GM21529 (cell line): ENCODE measurements at regions not wholly inside any gene's neighbourhood (a gene's known extent, or its start where the extent isn't known, plus 50 kb on each side); places are given as distances from the start of the nearest gene placed in this dataset.
"Not testable (repeated sequence)": the region's sequence is repeated elsewhere in the genome, so short reads cannot be mapped to it uniquely, and the experiment has no call there.

Experiments used
- ATAC-seq: cut with Tn5 transposase; IDR thresholded peaks from one replicate; pipeline ENCODE4 v1.9.1; 2021; ENCODE audit not compliant: unreplicated experiment

GRCh38 chr20:30295396-30295795 is 962.1 kb upstream of the DEFB115 start:
- ATAC-seq, result not testable (repeated sequence)

- not testable (repeated sequence) for ATAC-seq
These were observed 961.5 kb upstream of the DEFB115 start for GRCh38 chr20:30295967-30296366.

- ATAC-seq, result not testable (repeated sequence)
These were observed 959.4 kb upstream of the DEFB115 start for GRCh38 chr20:30297878-30298595.

- ATAC-seq, result not testable (repeated sequence)
These were observed 957.2 kb upstream of the DEFB115 start for GRCh38 chr20:30300220-30300642.

DNA sequence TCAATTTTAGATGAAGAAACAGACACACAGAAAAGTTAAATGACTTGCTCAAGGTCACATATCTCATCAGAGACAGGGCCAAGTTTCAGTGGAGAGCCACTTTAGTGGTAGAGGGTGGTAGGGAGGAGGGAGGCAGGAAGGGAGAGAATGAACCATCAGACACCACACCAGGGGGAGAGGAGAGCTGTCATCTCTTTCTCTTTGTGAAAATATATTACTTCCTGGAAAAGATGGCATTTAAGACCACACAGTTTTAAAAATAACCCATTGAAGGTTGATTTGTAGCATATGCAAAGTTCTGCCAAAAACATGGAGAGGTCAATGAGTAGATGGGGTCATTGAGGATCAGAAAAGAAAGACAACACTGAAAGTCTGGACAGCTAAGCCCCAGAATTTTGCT is 954.7 kb upstream of the DEFB115 start:
- not testable (repeated sequence) for ATAC-seq

- ATAC-seq, result not testable (repeated sequence)
These were observed 947.5 kb upstream of the DEFB115 start for GRCh38 chr20:30309938-30310337.

GRCh38 chr20:30310385-30310784 is 947.1 kb upstream of the DEFB115 start:
- not testable (repeated sequence) for ATAC-seq

GRCh38 chr20:30312220-30312619 is 945.2 kb upstream of the DEFB115 start:
- ATAC-seq, result not testable (repeated sequence)

- not testable (repeated sequence) for ATAC-seq
These were observed 943.8 kb upstream of the DEFB115 start for GRCh38 chr20:30313660-30314059.

- ATAC-seq, result not testable (repeated sequence)
These were observed 941.4 kb upstream of the DEFB115 start for GRCh38 chr20:30316063-30316462.

GRCh38 chr20:30316532-30317299 is 940.7 kb upstream of the DEFB115 start:
- not testable (repeated sequence) for ATAC-seq

- ATAC-seq, result not testable (repeated sequence)
These were observed 923.7 kb upstream of the DEFB115 start for GRCh38 chr20:30333744-30334143.

- ATAC-seq, result not testable (repeated sequence)
These were observed 919.9 kb upstream of the DEFB115 start for GRCh38 chr20:30337556-30337955.

DNA sequence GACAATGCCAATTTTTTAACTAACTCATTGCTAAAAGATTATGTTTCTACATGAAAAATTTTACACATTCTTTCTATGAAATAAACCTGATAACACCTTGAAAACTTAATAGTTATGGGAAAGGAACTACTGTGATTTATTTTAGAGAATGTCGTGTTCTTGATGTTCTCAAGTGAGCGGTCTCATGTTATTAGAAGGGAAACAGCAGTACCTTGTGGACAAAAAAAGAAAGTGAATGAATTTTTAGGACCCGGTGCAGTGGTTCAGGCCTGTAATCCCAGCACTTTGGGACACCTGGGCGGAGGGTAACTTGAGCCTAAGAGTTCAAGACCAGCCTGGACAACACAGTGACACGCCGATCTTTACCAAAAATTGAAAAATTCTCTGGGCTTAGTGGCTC is 908.5 kb upstream of the DEFB115 start:
- not testable (repeated sequence) for ATAC-seq

GRCh38 chr20:30356854-30357467 is 900.5 kb upstream of the DEFB115 start:
- not testable (repeated sequence) for ATAC-seq

DNA sequence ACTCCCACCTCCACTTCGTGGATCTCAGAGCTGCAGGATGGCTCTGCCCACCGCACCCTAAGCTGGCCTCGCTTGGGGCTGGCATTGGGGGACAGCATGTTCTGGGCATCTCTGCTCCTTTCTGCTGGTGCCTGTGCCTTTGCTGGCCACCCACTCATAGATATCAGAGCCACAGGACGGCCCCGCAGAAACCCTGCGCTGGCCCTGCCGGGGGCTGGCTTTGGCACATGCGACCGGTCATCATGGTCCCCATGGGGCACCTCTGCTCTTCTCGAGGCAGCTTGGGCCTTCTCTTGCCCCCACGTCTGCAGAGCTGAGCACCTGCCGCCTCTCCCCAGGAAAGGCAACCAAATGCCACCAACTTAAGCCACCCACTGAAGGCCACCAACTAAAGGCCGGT is 895.7 kb upstream of the DEFB115 start:
- ATAC-seq, result not testable (repeated sequence)

GRCh38 chr20:30376430-30376766 is 881.1 kb upstream of the DEFB115 start:
- ATAC-seq, result not testable (repeated sequence)

GRCh38 chr20:30376767-30377658 is 880.5 kb upstream of the DEFB115 start:
- peak; percentile 79 for ATAC-seq

DNA sequence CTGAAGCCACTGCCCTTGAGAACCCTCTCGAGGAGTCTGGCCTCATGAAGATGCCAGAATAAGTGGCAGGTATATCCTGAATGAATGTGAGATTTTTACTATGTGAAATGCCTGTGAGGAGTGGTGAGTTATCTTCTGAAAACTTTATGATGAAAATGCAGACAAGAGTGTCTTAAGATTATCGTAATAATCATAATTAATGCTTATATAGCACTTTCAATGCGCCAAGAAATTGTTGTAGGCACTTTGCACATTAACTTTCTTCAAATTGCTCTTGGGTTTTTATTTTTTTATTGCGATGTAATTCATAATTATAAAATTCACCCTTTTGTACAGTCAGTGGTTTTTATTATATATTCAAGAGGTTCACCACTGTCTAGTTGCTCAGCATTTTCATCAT is 879.1 kb upstream of the DEFB115 start:
- ATAC-seq, result not testable (repeated sequence)

DNA sequence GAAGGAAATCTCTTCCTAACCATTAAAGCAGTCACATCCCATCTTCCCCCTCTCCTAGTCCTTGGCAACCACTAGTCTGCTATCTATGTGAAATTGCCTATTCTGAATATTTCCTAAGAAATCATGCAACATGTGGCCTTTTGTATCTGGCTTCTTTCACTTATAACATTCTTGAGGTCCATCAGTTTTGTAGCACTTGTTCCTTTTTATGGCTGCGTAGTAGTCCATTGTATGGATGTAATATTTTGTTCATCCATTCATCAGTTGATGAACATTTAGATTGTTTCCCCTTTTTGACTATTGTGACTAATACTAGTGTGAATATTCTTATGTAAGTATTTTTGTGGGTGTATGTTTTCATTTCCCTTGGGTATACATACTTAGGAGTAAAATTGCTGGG is 878.7 kb upstream of the DEFB115 start:
- not testable (repeated sequence) for ATAC-seq

- ATAC-seq, result not testable (repeated sequence)
These were observed 872.6 kb upstream of the DEFB115 start for GRCh38 chr20:30384841-30385240.
